Neuron (in vitro differentiated cells): ENCODE measurements at regions not wholly inside any gene's neighbourhood (a gene's known extent, or its start where the extent isn't known, plus 50 kb on each side); places are given as distances from the start of the nearest gene placed in this dataset.

Experiments
- H2AFZ ChIP-seq: one replicate; pipeline ENCODE4 v1.6.1; 2013; ENCODE audit warnings: low read depth, mild to moderate bottlenecking, inconsistent platforms, low read length, moderate library complexity
- H3K27me3 ChIP-seq: one replicate; pipeline ENCODE4 v1.6.1; 2013; ENCODE audit warnings: low read length; ENCODE audit not compliant: insufficient read depth
- H3K36me3 ChIP-seq: one replicate; pipeline ENCODE4 v1.6.1; 2013; ENCODE audit warnings: low read length; ENCODE audit not compliant: insufficient read depth
- H3K4me1 ChIP-seq: one replicate; pipeline ENCODE4 v1.6.1; 2013; ENCODE audit warnings: low read length; ENCODE audit not compliant: insufficient read depth
- H3K4me3 ChIP-seq: 2 replicates; pipeline ENCODE4 v1.5.1; 2013; ENCODE audit warnings: mild to moderate bottlenecking, low read length, moderate library complexity
- H3K9me3 ChIP-seq: one replicate; pipeline ENCODE4 v1.6.1; 2013; ENCODE audit warnings: low read length

DNA sequence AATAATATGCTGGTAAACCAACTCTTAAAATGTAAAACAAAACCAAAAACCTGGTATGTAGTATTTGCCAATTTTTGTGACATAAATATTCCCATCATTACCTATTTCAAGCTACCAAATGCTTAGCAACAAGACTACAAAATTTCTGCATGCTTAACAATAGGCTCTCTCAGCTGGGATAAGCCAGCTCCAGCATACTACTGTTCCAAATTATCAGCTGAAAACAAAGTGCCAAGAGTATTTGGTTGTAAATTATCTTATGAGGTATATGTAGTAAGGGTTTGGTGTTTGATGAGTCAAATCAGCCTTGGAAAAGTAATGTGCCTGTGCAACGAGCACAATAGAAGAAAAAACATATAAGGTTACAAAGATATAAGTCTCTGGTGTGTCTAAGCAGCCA is 263.2 kb downstream of the HGF start:
- Histone ChIP-seq H2AFZ (no peak overlapping the region), H3K4me3 (no peak overlapping the region), H3K9me3 (no peaks in the 10 kb centered on the region), H3K36me3 (no peaks in the 10 kb centered on the region), H3K27me3 (no peaks in the 10 kb centered on the region), H3K4me1 (no peaks in the 10 kb centered on the region)

DNA sequence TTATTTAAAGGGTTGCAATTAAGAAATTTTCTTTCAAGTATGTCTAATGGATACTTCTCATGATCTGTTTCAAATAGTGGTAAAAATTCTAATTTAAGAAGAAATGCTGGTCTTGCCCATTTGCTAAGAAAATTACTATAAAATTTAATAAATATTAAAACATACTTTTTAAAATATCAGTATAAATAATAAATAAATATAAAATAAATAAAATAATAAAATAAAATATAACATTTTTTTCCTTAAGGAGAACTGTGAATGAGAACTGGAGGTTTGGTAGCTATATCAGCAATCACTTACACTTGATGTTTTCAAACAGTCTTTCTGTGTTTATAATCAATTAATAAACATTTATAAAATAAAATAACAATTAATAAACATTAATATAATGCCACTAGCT is 266.1 kb downstream of the HGF start:
- H3K36me3 ChIP-seq, result no peaks in the 10 kb centered on the region
- no peaks in the 10 kb centered on the region for H3K9me3 ChIP-seq
- no peak overlapping the region for H3K4me3 ChIP-seq
- H3K27me3 ChIP-seq, result no peaks in the 10 kb centered on the region
- H3K4me1 ChIP-seq, result no peaks in the 10 kb centered on the region
- no peak overlapping the region for H2AFZ ChIP-seq

- H3K4me3 ChIP-seq, result no peak overlapping the region
- H3K27me3 ChIP-seq, result no peaks in the 10 kb centered on the region
- no peaks in the 10 kb centered on the region for H3K9me3 ChIP-seq
- H3K4me1 ChIP-seq, result no peaks in the 10 kb centered on the region
- no peak overlapping the region for H2AFZ ChIP-seq
- H3K36me3 ChIP-seq, result no peaks in the 10 kb centered on the region
Measured at GRCh38 chr7:81503336-81503735, 266.5 kb downstream of the HGF start.

GRCh38 chr7:81501220-81501619 is 268.6 kb downstream of the HGF start:
- Histone ChIP-seq H3K27me3 (no peaks in the 10 kb centered on the region), H3K4me1 (no peaks in the 10 kb centered on the region), H3K9me3 (no peaks in the 10 kb centered on the region), H3K4me3 (no peak overlapping the region), H3K36me3 (no peaks in the 10 kb centered on the region), H2AFZ (no peak overlapping the region)

DNA sequence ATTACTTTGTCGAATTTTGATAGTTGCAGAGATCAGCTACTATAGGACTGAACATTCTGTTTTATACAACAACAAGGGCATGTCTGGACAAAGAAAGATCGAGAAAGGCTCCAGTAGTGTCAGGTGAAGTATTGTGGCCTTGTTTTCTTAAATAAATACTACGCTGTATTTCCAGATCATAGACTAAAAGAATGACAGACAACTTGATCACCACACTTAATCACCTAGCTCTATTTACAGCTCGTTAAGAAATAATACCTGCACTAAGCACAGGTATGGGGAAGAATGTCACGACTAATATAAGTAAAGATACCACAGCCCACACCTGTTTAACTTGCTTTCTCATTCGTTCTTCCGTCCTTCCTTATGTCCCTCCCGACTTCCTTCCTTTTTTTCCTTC is 269.2 kb downstream of the HGF start:
- H3K9me3 ChIP-seq, result no peaks in the 10 kb centered on the region
- H3K36me3 ChIP-seq, result no peaks in the 10 kb centered on the region
- no peak overlapping the region for H3K4me3 ChIP-seq
- H3K27me3 ChIP-seq, result no peaks in the 10 kb centered on the region
- no peak overlapping the region for H2AFZ ChIP-seq
- no peaks in the 10 kb centered on the region for H3K4me1 ChIP-seq

GRCh38 chr7:81499262-81500116 is 270.4 kb downstream of the HGF start:
- no peaks in the 10 kb centered on the region for H3K27me3 ChIP-seq
- no peak overlapping the region for H2AFZ ChIP-seq
- H3K4me3 ChIP-seq, result no peak overlapping the region
- H3K9me3 ChIP-seq, result no peaks in the 10 kb centered on the region
- H3K36me3 ChIP-seq, result no peaks in the 10 kb centered on the region
- no peaks in the 10 kb centered on the region for H3K4me1 ChIP-seq

GRCh38 chr7:81498176-81498575 is 271.7 kb downstream of the HGF start:
- no peak overlapping the region for H3K4me3 ChIP-seq
- H2AFZ ChIP-seq, result no peak overlapping the region
- H3K36me3 ChIP-seq, result no peaks in the 10 kb centered on the region
- no peaks in the 10 kb centered on the region for H3K9me3 ChIP-seq
- no peaks in the 10 kb centered on the region for H3K4me1 ChIP-seq
- H3K27me3 ChIP-seq, result no peaks in the 10 kb centered on the region

DNA sequence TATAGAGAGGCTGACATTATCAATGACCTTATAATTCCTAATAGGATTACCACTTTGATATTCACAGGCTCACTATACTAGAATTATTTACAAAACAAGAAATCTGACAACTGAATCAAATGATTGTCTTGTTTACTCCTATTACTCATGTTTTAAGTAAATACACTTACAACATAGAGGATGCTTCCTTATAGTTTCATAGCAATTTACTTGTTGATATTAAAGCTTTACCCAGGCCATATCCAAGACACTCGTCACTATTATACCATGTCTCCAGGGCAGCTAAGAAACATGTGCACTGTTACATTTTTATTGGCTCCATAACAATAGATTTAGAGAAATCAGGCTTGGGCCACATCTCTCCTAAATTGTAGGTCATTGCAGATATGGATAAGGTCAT is 276.9 kb downstream of the HGF start:
- Histone ChIP-seq H2AFZ (no peak overlapping the region), H3K27me3 (no peaks in the 10 kb centered on the region), H3K36me3 (no peaks in the 10 kb centered on the region), H3K9me3 (no peaks in the 10 kb centered on the region), H3K4me1 (no peaks in the 10 kb centered on the region), H3K4me3 (no peak overlapping the region)

- Histone ChIP-seq H3K9me3 (no peaks in the 10 kb centered on the region), H3K4me1 (no peaks in the 10 kb centered on the region), H3K36me3 (no peaks in the 10 kb centered on the region), H3K4me3 (no peak overlapping the region), H3K27me3 (no peaks in the 10 kb centered on the region), H2AFZ (no peak overlapping the region)
Measured at GRCh38 chr7:81492240-81492639, 277.6 kb downstream of the HGF start.

GRCh38 chr7:81491573-81491972 is 278.3 kb downstream of the HGF start:
- Histone ChIP-seq H3K9me3 (no peaks in the 10 kb centered on the region), H3K27me3 (no peaks in the 10 kb centered on the region), H3K36me3 (no peaks in the 10 kb centered on the region), H3K4me1 (no peaks in the 10 kb centered on the region), H3K4me3 (no peak overlapping the region), H2AFZ (no peak overlapping the region)

DNA sequence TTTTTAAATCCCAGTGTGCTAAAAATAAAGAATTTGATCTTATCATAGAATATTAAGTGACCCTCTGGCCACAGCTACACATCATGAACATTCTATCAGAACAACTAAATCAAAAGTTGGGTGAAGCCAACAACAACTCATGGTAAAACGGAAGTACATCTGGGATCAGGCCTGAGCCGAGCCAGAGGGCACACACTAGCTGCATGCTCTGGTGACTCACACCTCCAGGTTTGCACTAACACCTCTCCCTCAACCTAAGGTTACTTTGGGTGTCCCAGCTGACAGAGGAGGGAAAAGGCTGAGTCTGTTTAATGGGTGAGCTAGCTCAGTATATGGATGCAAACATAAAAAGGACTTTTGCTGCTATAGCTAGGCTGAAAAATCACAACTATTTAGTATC is 281.6 kb downstream of the HGF start:
- Histone ChIP-seq H3K27me3 (no peaks in the 10 kb centered on the region), H3K4me3 (no peak overlapping the region), H3K36me3 (no peaks in the 10 kb centered on the region), H2AFZ (no peak overlapping the region), H3K9me3 (no peaks in the 10 kb centered on the region), H3K4me1 (no peaks in the 10 kb centered on the region)

DNA sequence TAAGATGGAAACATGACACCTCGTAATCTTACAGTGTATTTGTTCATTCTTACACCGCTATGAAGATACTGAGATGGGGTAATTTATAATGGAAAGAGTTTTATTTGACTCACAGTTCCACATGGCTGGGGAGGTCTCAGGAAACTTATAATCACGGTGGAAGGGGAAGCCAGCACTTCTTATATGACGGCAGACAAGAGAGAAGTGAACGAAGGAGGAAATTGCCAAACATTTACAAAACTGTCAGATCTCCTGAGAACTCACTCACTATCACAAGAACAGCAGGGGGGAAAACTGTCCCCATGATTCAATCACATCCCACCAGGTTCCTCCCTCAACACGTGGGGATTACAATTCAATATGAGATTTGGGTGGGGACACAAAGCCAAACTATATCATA is 282.3 kb downstream of the HGF start:
- Histone ChIP-seq H2AFZ (no peak overlapping the region), H3K4me3 (no peak overlapping the region), H3K27me3 (no peaks in the 10 kb centered on the region), H3K36me3 (no peaks in the 10 kb centered on the region), H3K9me3 (no peaks in the 10 kb centered on the region), H3K4me1 (no peaks in the 10 kb centered on the region)

- no peaks in the 10 kb centered on the region for H3K36me3 ChIP-seq
- H3K4me3 ChIP-seq, result no peak overlapping the region
- H3K27me3 ChIP-seq, result no peaks in the 10 kb centered on the region
- H3K9me3 ChIP-seq, result no peaks in the 10 kb centered on the region
- H2AFZ ChIP-seq, result no peak overlapping the region
- no peaks in the 10 kb centered on the region for H3K4me1 ChIP-seq
Measured at GRCh38 chr7:81484261-81484660, 285.6 kb downstream of the HGF start.

DNA sequence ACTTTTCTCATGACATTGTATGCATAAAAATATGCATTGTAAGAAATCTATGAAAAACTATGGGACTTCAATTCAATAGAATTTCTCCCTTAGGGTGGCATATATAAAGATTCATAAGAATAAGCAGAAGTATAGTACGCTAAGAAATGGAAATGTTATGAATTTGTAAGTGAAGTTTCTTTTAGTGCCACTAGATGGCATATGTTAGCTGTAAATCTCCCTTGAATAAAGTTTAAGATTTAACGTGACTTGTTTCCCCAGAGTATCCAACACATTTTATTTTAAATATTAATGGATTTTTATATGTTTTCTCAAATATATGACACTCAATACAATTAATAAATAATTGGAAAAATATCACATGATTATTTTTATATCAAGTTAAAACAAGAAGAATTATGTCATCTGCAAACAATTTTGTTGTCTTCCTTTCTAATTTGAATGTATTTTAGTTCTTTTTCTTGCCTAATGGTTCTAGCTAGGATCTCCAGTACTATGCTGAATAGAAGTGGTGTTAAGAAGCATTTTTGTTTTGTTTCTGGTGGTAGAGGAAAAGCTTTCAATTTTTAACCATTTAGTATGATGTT is 287.2 kb downstream of the HGF start:
- no peaks in the 10 kb centered on the region for H3K9me3 ChIP-seq
- no peaks in the 10 kb centered on the region for H3K4me1 ChIP-seq
- H3K36me3 ChIP-seq, result no peaks in the 10 kb centered on the region
- H2AFZ ChIP-seq, result no peak overlapping the region
- no peaks in the 10 kb centered on the region for H3K27me3 ChIP-seq
- H3K4me3 ChIP-seq, result no peak overlapping the region
